GM12878 (cell line): ENCODE measurements at regions not wholly inside any gene's neighbourhood (a gene's known extent, or its start where the extent isn't known, plus 50 kb on each side); places are given as distances from the start of the nearest gene placed in this dataset.

ENCODE experiments used
- ATAC-seq: fragments of 200-7000 bp; cut with Tn5 transposase; 3 replicates; pipeline ENCODE4 v1.9.1; 2020; ENCODE audit warnings: mild to moderate bottlenecking, moderate library complexity
- BruUV-seq: library from RNA; stranded (reverse); fragments of 400-500 nt; replicated peaks from 2 replicates; lab custom pipeline; 2021; lab: Mats Ljungman, UMichigan
- CTCF ChIA-PET: fragments of 300-600 bp; sonication (Branson Sonifier 250); formaldehyde crosslinking; extraction: SDS; loops from one replicate; lab custom pipeline; 2021; ENCODE audit warnings: inconsistent platforms; lab: Yijun Ruan, JAX
- POLR2A ChIA-PET: fragments of 350-600 bp; formaldehyde crosslinking; extraction: SDS; loops from one replicate; lab custom pipeline; 2021; ENCODE audit warnings: inconsistent platforms; lab: Charles Lee
- RAD21 ChIA-PET: fragments of 300-600 bp; sonication (Branson Sonifier 250); formaldehyde crosslinking; loops from one replicate; lab custom pipeline; 2023; ENCODE audit warnings: antibody characterized with exemption; ENCODE audit not compliant: unreplicated experiment; lab: Charles Lee
- SMC1A ChIA-PET: fragments of 300-600 bp; sonication (Branson Sonifier 250); formaldehyde crosslinking; loops from one replicate; lab custom pipeline; 2023; ENCODE audit not compliant: unreplicated experiment, uncharacterized antibody; lab: Charles Lee
- DNase-seq: peaks from one replicate; pipeline ENCODE4 v3.0.0-alpha.2; 2011; ENCODE audit warnings: low read depth, low spot score
- FAIRE-seq: peaks from 3 replicates; lab custom pipeline; 2011; peaks lifted over from hg19 to GRCh38; lab: Jason Lieb, UNC
- H2AFZ ChIP-seq: 2 replicates; pipeline ENCODE4 v1.6.0; 2011; ENCODE audit warnings: low read depth, low read length, control low read depth; ENCODE audit not compliant: control insufficient read depth
- H3K27ac ChIP-seq: 2 replicates; pipeline ENCODE4 v1.5.1; 2011; ENCODE audit warnings: control low read depth; ENCODE audit not compliant: control insufficient read depth, insufficient read depth
- H3K27me3 ChIP-seq, 2 experiments: replicated peaks in 1 of 2; 2 replicates each; pipeline versions ENCODE4 v1.6.0 to v1.6.1; 2011; ENCODE audit warnings: low read length in 1 of 2; ENCODE audit not compliant: control insufficient read depth in 2 of 2, insufficient read depth in 2 of 2
- H3K36me3 ChIP-seq, 2 experiments: 2 replicates each; pipeline ENCODE4 v1.5.1; 2011; ENCODE audit warnings: low read length in 1 of 2; ENCODE audit not compliant: control insufficient read depth in 2 of 2, insufficient read depth in 2 of 2
- H3K4me1 ChIP-seq: 2 replicates; pipeline ENCODE4 v1.6.1; 2011; ENCODE audit warnings: mild to moderate bottlenecking, low read length, moderate library complexity, mixed read lengths; ENCODE audit not compliant: control insufficient read depth, insufficient read depth
- H3K4me2 ChIP-seq: 2 replicates; pipeline ENCODE4 v1.6.0; 2011; ENCODE audit warnings: control low read depth; ENCODE audit not compliant: control insufficient read depth, insufficient read depth
- H3K4me3 ChIP-seq: fragments of 200-600 bp; sonication (generic); 2 replicates; pipeline ENCODE4 v1.5.1; 2016
- H3K79me2 ChIP-seq: 2 replicates; pipeline ENCODE4 v1.6.0; 2011; ENCODE audit warnings: low read length; ENCODE audit not compliant: control insufficient read depth, insufficient read depth
- H3K9ac ChIP-seq: 2 replicates; pipeline ENCODE4 v1.8.0; 2011; ENCODE audit warnings: low read length, control low read depth, mixed read lengths; ENCODE audit not compliant: control insufficient read depth, insufficient read depth
- H3K9me3 ChIP-seq: replicated peaks from 3 replicates; pipeline ENCODE4 v1.5.1; 2011; ENCODE audit warnings: mild to moderate bottlenecking, low read length; ENCODE audit not compliant: control insufficient read depth, insufficient read depth
- H4K20me1 ChIP-seq: 2 replicates; pipeline ENCODE4 v1.6.0; 2011; ENCODE audit not compliant: control insufficient read depth, insufficient read depth
- ATF7 ChIP-seq: fragments of 450-650 bp; IDR thresholded peaks from 2 replicates; pipeline ENCODE4 v1.6.1; 2016; ENCODE audit warnings: low read depth, mild to moderate bottlenecking
- ZNF274 ChIP-seq: IDR thresholded peaks from one replicate; pipeline ENCODE4 v1.8.0; 2011; ENCODE audit not compliant: insufficient read length, insufficient read depth
- WGBS: methylation state at CpG from one replicate; pipeline ENCODE4 v1.1.6; 2016; ENCODE audit warnings: low lambda C conversion rate; ENCODE audit not compliant: insufficient replicate concordance, insufficient coverage; ENCODE audit errors: missing lambda C conversion rate; 5-methylcytosine and 5-hydroxymethylcytosine counted together
- in situ Hi-C: fragments of 300-500 bp; cut with MboI; formaldehyde crosslinking; loops from 9 replicates; pipeline ENCODE4 v1.14.3; 2018; ENCODE audit warnings: mixed read lengths
- intact Hi-C: fragments of 100-400 bp; cut with micrococcal nuclease; formaldehyde crosslinking; loops from one replicate; pipeline ENCODE4 v1.14.2; 2022; ENCODE audit not compliant: unreplicated experiment

GRCh38 chr5:98433673-98434072 lies 339.8 kb upstream of the RGMB start:
- no peaks in the 10 kb centered on the region for H3K9me3 ChIP-seq
- H3K4me2 ChIP-seq = no peak overlapping the region
- peaks cover 2% of the 10 kb centered on the region; the same call in 1 of the 2 replicates for H3K4me1 ChIP-seq
- no peaks in the 10 kb centered on the region for H3K36me3 ChIP-seq
- H4K20me1 ChIP-seq = no peaks in the 10 kb centered on the region
- ChIA-PET RAD21 (no interaction called here), CTCF (no interaction called here), POLR2A (no interaction called here), SMC1A (no interaction called here)
- no peaks in the 10 kb centered on the region for H3K79me2 ChIP-seq
- H2AFZ ChIP-seq = no peak overlapping the region
- no peak for FAIRE-seq
- no peak for DNase-seq
- H3K27ac ChIP-seq = no peak overlapping the region
- H3K4me3 ChIP-seq = no peak overlapping the region
- BruUV-seq = no TSS peak
- no peak overlapping the region for H3K9ac ChIP-seq
- ATAC-seq = no peak
- no peaks in the 10 kb centered on the region for H3K27me3 ChIP-seq
- TF ChIP-seq ATF7 = no peak
- intact Hi-C loops = no loop called here
- in situ Hi-C loops = no loop called here

- H3K36me3 ChIP-seq = no peaks in the 10 kb centered on the region
- H3K9me3 ChIP-seq = no peaks in the 10 kb centered on the region
- no peak overlapping the region for H2AFZ ChIP-seq
- H3K4me2 ChIP-seq = no peak overlapping the region
- POLR2A ChIA-PET = no interaction called here
- H3K4me3 ChIP-seq = no peak overlapping the region
- in situ Hi-C loops = no loop called here
- RAD21 ChIA-PET = no interaction called here
- SMC1A ChIA-PET = interaction anchor here (0.6 kb wide), 1 partner anchor 1354 kb away, joined by 3 read pairs; no protein-coding TSS in a partner anchor
- H3K27ac ChIP-seq = no peak overlapping the region
- WGBS = 85% methylated on average over 3 of the region's 3 CpGs
- FAIRE-seq (no peak), DNase-seq (no peak), ATAC-seq (no peak)
- H3K79me2 ChIP-seq = no peaks in the 10 kb centered on the region
- CTCF ChIA-PET = no interaction called here
- no peaks in the 10 kb centered on the region for H4K20me1 ChIP-seq
- H3K4me1 ChIP-seq = no peaks in the 10 kb centered on the region
- H3K9ac ChIP-seq = no peak overlapping the region
- TF ChIP-seq ZNF274 = no peak
- no peaks in the 10 kb centered on the region for H3K27me3 ChIP-seq
- intact Hi-C loops = no loop called here
- BruUV-seq = no TSS peak
Measured at GRCh38 chr5:98436667-98437066, 336.8 kb upstream of the RGMB start.
